Activated T-helper 1 cell treated with anti-CD3 and anti-CD28 coated beads, Interleukin-2, amount 50 U/mL, for 16 hours (primary cell): ENCODE measurements at regions not wholly inside any gene's neighbourhood (a gene's known extent, or its start where the extent isn't known, plus 50 kb on each side); places are given as distances from the start of the nearest gene placed in this dataset.

ENCODE experiments used
- DNase-seq, 2 donors: peaks; one replicate each; pipeline ENCODE4 v3.0.0-alpha.2; 2020; ENCODE audit warnings: low read depth in 1 of 2, low spot score in 1 of 2

- no peak for DNase-seq
These were observed 182.3 kb upstream of the LPP start for GRCh38 chr3:187971629-187972028.

DNA sequence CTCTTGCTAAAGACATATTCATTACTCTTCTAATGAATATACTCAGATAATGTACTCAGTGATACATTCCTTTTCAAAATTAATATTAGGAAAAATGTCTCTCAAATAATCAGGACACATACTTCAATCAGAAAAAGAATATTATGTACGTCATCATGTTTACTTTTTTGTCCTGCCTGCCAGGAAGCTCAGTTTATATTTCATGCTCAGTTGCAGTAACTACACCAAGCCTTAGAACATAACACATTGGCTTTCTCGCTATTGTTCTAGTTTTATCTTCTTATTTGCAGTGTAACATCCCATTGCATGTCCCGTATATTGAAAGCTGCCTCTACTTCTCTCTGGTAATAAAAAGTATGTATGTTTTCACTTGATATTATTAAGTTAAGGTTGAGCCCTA lies 181.5 kb upstream of the LPP start:
- no peak for DNase-seq

DNA sequence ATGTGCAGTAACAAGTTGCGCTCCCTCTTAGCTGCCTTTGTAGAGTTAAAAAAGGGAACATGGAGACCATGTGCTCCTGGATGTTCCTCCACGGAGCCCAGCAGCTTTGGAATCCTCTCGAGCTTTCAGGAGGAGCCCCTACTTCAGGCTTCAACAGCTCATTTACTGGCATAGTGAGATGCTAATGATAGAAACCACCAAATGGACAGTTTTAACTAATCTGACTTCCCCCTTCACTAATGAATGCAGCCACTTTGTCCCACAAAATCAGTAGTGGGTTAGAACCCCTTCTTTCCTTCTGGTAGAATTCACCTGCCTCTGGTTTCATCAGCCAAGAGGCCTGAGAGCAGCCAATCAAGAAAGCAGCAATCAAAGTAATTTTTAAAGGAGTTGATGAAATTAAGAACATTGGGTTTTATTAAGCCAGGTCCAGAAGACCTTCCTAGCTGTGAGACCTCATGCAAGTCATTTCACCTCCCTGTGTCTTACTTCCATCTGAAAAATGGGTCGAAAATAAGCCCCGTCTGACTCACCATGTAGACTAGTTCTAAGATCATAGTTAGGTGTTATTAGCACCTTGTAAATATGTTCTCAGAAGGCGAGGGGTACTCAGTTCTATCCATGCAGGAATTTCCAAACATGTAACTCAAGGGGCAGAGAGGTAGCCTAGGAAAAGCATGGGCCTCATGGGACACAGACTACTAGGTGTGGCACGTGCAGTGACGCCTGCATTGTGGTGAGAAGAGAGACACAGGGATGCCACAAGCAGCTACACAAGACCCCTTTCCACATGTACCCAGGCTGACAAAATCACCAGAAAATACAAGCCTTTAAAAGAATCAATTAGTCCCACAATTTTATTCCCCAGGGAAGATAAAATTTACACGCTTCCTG lies 179.7 kb upstream of the LPP start:
- DNase-seq = no peak

GRCh38 chr3:187974871-187975271 lies 179.1 kb upstream of the LPP start:
- DNase-seq = no peak

DNA sequence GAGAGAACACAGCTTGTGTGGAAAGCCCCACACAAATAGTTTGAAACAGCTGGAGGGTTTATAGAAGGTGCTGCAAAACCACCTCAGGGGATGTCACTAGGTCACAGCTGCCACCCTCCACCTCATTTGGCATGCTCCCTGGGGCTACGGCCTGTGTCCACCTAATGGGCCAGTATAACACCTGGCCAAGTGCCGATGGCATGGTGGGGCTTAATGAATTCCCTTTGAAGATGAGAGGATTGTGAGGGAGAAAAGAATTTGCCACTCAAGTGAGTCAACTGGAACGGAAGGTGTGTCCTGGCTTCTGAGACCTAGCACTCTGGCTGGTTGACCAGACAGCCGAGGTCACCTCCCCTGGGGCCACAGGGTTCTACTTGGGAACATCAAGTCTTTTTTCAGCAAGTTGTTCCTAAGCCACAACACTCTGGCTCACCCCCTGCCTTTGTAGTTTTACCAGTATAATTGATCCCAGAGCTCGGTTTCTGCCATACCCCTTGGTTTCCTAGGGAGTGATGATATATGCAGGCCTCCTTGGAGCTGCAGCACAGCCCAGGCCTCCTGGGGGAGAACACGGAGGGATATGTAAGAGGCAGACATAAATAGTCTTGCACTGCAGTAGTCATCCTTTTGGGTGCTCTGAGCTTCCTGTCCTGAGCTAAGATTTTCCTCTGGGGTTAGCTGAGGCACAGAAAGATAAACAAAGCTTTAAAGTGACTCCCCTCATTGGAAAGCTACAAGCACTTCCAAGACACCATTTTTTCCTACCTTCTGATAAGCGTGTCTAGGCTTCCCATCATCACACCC lies 178.2 kb upstream of the LPP start:
- no peak for DNase-seq

GRCh38 chr3:187976365-187976900 lies 177.5 kb upstream of the LPP start:
- no peak for DNase-seq

DNA sequence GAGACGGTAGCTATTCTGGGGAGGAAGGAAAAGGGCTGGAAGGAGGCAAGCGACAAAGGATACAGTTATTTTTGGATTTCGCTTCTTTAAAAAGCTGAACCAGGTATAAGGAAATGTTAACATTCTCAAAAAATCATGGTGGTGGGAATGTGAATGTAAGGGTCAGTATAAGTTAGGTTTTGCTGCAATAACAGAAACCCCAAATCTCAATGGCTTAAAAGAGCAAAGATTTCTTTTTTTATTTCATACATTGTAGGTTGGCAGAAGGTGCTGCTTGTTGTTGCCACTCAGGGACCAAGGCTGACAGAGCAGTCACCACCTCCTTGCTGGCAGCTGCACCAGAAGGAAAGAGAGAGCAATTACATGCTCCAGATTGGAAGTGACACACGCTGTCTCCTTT lies 176.3 kb upstream of the LPP start:
- DNase-seq = no peak

- DNase-seq = no peak
These were observed 175.4 kb upstream of the LPP start for GRCh38 chr3:187978433-187979011.

DNA sequence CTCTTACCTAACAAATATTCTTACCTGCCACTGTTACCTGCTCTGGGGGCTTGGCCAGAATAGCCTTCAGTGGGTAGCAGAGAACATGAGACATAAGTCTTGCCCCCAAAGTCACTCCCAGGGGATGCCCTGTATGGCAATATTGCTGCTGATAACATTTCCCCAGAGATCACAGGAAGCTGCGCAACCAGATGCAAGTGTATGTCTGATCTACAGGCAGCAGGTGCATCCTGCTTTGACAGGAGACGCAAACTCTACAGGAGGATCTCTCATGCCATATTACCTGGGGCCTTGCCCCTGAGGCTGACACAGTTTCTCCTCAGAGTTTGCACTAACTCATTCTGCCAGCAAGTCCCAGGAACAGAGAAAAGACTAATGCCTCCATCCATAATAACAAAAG lies 174.4 kb upstream of the LPP start:
- no peak for DNase-seq

DNA sequence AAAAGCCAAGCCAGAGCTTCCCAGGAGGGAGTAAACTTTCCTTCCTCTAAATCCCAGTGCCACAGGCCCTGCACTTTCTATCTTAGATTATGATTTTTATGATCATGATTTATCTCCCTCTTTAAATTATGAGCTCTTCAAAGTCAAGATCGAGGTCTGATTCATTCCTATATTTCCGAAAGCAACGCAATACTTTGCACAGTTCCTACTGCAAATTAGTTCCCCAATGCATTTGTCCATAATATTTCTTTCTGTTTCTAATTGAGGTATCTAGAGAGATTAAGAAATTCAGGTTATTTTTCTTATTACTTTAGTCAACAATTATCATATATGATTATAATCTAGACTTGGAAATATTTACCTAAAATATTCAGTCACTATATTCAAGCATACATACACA lies 173.1 kb upstream of the LPP start:
- DNase-seq = no peak

- DNase-seq = no peak
These were observed 171.8 kb upstream of the LPP start for GRCh38 chr3:187982142-187982541.

DNA sequence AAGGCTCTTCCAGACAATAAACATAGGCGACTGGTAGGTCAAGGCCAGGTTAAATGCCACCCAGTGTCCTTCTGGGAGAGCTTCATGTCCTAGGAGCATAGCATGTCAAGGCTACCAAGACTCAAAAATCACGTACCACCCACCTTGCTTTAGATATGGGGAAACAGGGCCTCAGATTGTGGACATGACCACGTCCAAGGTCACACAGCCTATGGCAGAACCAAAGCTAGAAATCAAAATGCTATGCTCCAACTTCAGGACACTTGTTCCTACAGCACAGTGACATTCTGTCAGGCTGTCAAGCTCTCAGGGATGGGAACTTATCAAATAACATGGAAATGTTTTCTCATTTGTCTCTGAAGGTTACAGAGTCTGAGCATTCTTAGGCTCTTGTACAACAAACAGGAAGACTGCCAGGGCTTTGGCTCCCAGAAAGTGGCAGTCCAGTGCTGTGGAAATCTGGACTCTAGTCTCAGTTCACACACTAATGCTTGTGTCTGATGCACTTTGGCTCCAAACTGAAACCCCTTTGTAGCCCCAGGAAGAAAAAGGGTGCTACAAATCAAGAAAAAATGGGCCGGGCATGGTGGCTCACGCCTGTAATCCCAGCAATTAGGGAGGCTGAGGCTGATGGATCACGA lies 170.4 kb upstream of the LPP start:
- no peak for DNase-seq

GRCh38 chr3:187985647-187986046 lies 168.3 kb upstream of the LPP start:
- DNase-seq = no peak

GRCh38 chr3:187986514-187986934 lies 167.4 kb upstream of the LPP start:
- no peak for DNase-seq

- no peak for DNase-seq
These were observed 166.8 kb upstream of the LPP start for GRCh38 chr3:187987187-187987586.

DNA sequence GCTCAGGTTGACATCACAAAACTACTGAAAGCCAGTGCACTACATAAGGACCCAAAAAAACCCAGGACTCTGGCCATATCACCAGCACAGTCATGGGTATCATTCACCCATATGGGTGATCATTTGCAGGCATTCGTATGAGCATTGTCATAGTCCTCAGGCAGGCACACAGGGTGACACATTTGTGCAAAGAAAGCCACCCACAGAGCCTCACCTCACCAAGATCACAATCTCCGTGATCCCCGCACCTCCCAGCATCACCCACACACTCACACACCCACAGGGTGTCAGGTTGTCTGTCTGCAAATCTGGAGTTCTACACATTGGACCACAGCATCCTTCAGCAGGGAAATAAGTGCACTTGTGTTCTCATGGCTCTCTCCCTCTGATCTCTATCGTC lies 166.0 kb upstream of the LPP start:
- peak in 1 of 2 donors; percentile 34 for DNase-seq

GRCh38 chr3:187989575-187990153 lies 164.3 kb upstream of the LPP start:
- DNase-seq = no peak

- no peak for DNase-seq
These were observed 161.3 kb upstream of the LPP start for GRCh38 chr3:187992609-187993008.

GRCh38 chr3:187994221-187995042 lies 159.5 kb upstream of the LPP start:
- no peak for DNase-seq

GRCh38 chr3:187995043-187995400 lies 158.9 kb upstream of the LPP start:
- DNase-seq = no peak
